DMS53 treated with DMSO at 0.1 percent for 48 hours (cell line): ENCODE measurements at regions not wholly inside any gene's neighbourhood (a gene's known extent, or its start where the extent isn't known, plus 50 kb on each side); places are given as distances from the start of the nearest gene placed in this dataset.

ENCODE experiments used
- DNase-seq: peaks from one replicate; lab custom pipeline; 2025; ENCODE audit not compliant: unreplicated experiment; lab: John Stamatoyannopoulos, UW

GRCh38 chr12:9264546-9264945 lies 56.4 kb upstream of the PZP start:
- no peak for DNase-seq

GRCh38 chr12:9260931-9261330 lies 52.7 kb upstream of the PZP start:
- no peak for DNase-seq

- no peak for DNase-seq
Observed at GRCh38 chr12:9258676-9259075, 50.5 kb upstream of the PZP start.
